ENCODE measurements at regions not wholly inside any gene's neighbourhood (a gene's known extent, or its start where the extent isn't known, plus 50 kb on each side); places are given as distances from the start of the nearest gene placed in this dataset.

DNA sequence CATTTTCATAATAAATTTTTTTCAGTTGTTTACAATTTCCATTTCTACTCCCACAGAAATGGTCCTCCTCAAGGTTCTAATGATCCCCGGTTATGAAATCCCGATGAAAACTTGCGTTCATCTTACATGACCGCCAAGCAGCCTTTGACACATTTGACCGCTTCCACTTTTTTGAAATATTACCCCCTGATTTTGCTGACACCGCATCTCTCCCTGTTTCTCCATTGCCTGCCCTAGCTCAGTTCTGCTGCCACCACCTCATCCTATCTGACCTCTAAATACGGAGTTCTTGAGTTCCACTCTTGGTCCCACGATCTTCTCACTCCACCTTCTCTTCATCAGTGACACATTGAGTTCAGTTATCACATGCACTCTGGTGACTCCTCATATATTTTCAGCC, 74.1 kb downstream of the SLC35B3 start:
- no peaks in the 10 kb centered on the region for H3K9me3 ChIP-seq
- H3K27me3 ChIP-seq: peaks cover 3% of the 10 kb centered on the region
- TF ChIP-seq, protein P1, sequence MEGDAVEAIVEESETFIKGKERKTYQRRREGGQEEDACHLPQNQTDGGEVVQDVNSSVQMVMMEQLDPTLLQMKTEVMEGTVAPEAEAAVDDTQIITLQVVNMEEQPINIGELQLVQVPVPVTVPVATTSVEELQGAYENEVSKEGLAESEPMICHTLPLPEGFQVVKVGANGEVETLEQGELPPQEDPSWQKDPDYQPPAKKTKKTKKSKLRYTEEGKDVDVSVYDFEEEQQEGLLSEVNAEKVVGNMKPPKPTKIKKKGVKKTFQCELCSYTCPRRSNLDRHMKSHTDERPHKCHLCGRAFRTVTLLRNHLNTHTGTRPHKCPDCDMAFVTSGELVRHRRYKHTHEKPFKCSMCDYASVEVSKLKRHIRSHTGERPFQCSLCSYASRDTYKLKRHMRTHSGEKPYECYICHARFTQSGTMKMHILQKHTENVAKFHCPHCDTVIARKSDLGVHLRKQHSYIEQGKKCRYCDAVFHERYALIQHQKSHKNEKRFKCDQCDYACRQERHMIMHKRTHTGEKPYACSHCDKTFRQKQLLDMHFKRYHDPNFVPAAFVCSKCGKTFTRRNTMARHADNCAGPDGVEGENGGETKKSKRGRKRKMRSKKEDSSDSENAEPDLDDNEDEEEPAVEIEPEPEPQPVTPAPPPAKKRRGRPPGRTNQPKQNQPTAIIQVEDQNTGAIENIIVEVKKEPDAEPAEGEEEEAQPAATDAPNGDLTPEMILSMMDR (IDR thresholded peaks at IDR 0.05): no peak

DNA sequence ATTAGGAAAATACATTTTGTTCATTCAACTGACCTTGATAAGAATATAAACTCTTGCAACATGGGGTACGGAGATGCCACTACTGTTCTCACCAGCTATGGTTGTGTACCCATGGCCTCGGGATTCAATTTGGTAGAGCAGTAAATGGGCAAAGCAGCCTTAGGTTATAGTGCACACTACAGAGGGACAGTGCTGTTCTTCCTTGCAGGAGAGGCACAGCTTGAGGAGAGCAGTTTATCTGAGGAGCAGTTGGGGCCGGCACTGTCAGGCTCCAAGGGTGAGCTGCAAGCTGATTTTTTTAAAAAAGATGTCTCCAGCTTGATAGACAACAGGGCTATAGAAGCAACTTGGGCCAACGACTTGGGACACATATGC, 82.4 kb downstream of the SLC35B3 start:
- TF ChIP-seq, protein P1 (IDR thresholded peaks at IDR 0.05): no peak
- no peaks in the 10 kb centered on the region for H3K27me3 ChIP-seq
- H3K4me3 ChIP-seq (ENCODE audit: low read depth in 1 of 2, low read length in 1 of 2): no peak overlapping the region
- H3K27ac ChIP-seq: no peak overlapping the region
- no peaks in the 10 kb centered on the region for H3K9me3 ChIP-seq
- H3K4me1 ChIP-seq (ENCODE audit: control insufficient read depth in 1 of 2, insufficient read depth in 1 of 2, low read depth in 1 of 2, low read length in 1 of 2): no peaks in the 10 kb centered on the region
- H3K36me3 ChIP-seq: no peaks in the 10 kb centered on the region

More for the DNA sequence above, 74.1 kb downstream of the SLC35B3 start:
- H3K36me3 ChIP-seq: no peaks in the 10 kb centered on the region
- H3K4me1 ChIP-seq (ENCODE audit: control insufficient read depth in 1 of 2, insufficient read depth in 1 of 2, low read depth in 1 of 2, low read length in 1 of 2): no peaks in the 10 kb centered on the region
- H3K4me3 ChIP-seq (ENCODE audit: low read depth in 1 of 2, low read length in 1 of 2): no peak overlapping the region
- H3K27ac ChIP-seq: no peak overlapping the region

DNA sequence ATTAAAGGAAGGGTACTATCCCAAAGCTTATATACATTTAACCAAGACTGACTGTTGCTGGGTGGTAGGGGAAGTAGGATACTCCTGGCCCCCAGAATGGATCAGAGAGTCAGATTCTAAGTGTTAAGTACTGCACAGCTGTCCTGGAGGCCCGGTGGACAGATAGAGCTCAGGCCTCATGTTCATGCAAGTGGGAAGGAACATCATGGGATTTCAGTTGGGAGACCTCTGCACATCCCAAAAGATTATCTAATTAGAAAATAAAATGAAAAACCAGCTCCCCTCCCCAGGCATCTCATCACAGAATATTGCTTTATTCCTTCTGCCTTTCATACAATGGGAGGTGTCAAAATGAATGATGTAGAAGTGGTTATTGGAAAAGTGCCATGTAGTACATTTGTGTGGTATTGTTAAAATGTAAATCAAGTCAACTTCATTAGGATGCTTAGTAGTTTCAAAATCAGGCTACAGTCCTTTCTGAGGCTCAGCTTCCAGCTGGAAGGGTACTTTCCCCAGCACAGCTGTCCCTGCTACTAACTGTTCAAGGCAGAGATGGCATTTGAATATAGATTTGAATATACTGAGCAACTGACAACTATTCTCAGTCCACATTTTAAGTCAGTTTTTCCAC, 82.9 kb downstream of the SLC35B3 start:
- no peaks in the 10 kb centered on the region for H3K9me3 ChIP-seq
- H3K4me3 ChIP-seq (ENCODE audit: low read depth in 1 of 2, low read length in 1 of 2): no peak overlapping the region
- H3K27me3 ChIP-seq: no peaks in the 10 kb centered on the region
- TF ChIP-seq, protein P1 (IDR thresholded peaks at IDR 0.05): no peak
- H3K4me1 ChIP-seq (ENCODE audit: control insufficient read depth in 1 of 2, insufficient read depth in 1 of 2, low read depth in 1 of 2, low read length in 1 of 2): no peaks in the 10 kb centered on the region
- H3K27ac ChIP-seq: no peak overlapping the region
- H3K36me3 ChIP-seq: no peaks in the 10 kb centered on the region

DNA sequence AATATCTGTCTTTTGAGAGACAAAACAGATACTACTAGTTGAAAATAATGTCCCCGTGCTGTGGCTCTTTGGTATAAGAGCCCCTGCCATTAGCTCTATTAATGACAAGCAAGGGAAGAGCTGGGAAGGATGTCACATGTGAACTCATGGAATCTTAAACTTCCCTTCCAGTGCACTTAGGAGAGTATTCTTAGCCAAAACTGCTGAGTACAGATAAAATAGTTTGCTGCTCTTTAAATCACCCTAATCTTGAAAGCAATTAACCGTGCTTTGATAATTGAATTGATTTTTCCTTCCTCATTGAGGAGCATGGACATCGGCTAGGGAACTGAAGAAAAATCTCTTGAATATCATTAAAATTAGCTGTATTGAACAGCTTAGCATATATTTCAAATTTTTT, 91.7 kb downstream of the SLC35B3 start:
- Histone ChIP-seq H3K27me3 (no peaks in the 10 kb centered on the region), H3K4me1 (ENCODE audit: control insufficient read depth in 1 of 2, insufficient read depth in 1 of 2, low read depth in 1 of 2, low read length in 1 of 2) (no peaks in the 10 kb centered on the region), H3K9me3 (no peaks in the 10 kb centered on the region), H3K36me3 (no peaks in the 10 kb centered on the region), H3K27ac (no peak overlapping the region), H3K4me3 (ENCODE audit: low read depth in 1 of 2, low read length in 1 of 2) (no peak overlapping the region)
- TF ChIP-seq, protein P1 (IDR thresholded peaks at IDR 0.05): no peak

DNA sequence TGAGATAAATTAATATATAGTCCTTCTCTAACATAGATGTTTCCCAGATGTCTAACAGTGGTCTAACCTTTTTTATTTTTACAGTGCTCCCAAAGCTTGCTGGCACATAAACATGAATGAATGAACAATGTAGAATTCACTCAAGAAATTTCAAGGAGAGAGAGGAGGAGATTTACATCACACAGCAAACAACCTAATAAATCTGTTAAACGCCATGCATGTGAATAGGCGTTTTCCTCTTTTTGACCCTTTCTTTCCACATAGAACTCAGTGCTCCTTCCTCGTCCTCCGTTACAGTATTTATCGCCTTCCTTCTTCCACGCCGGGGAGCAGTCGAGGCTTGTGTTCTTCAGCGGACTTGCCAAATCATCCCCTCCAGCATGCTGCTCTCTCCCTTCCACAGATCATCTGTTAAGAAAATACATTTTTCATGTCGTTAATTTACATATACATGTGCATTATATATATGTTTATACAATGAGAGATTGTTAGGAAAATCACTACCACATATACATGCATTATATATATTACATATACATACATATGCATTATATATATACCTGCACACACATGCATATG, 93.0 kb downstream of the SLC35B3 start:
- Histone ChIP-seq H3K4me3 (ENCODE audit: low read depth in 1 of 2, low read length in 1 of 2) (no peak overlapping the region), H3K27ac (no peak overlapping the region), H3K9me3 (no peaks in the 10 kb centered on the region), H3K4me1 (ENCODE audit: control insufficient read depth in 1 of 2, insufficient read depth in 1 of 2, low read depth in 1 of 2, low read length in 1 of 2) (no peaks in the 10 kb centered on the region), H3K27me3 (no peaks in the 10 kb centered on the region), H3K36me3 (no peaks in the 10 kb centered on the region)
- TF ChIP-seq, protein P1 (IDR thresholded peaks at IDR 0.05): no peak

Data from neutrophil (primary cell).